ENCODE measurements at regions not wholly inside any gene's neighbourhood (a gene's known extent, or its start where the extent isn't known, plus 50 kb on each side); places are given as distances from the start of the nearest gene placed in this dataset.

- no peak for TF ChIP-seq POLR2A (IDR thresholded peaks at IDR 0.05; ENCODE audit: low read length)
- TF ChIP-seq GATA1 (IDR thresholded peaks at IDR 0.05; ENCODE audit: low read depth, low read length), result no peak
Measured at GRCh38 chr3:153974614-153975013, 146.6 kb upstream of the ARHGEF26 start.
